ENCODE measurements at regions not wholly inside any gene's neighbourhood (a gene's known extent, or its start where the extent isn't known, plus 50 kb on each side); places are given as distances from the start of the nearest gene placed in this dataset.

GRCh38 chr11:116644941-116645305 is 127.9 kb downstream of the BUD13 start:
- H3K36me3 Mint-ChIP-seq (ENCODE audit: low read depth), result no peaks in the 10 kb centered on the region
- DNase-seq (ENCODE audit: low read depth, low spot score), result no peak
- no peak overlapping the region for H3K27ac Mint-ChIP-seq (ENCODE audit: unreplicated experiment)
- H3K4me1 Mint-ChIP-seq, result peaks cover 10% of the 10 kb centered on the region
- H3K27me3 Mint-ChIP-seq (ENCODE audit: low read depth), result peaks cover 6% of the 10 kb centered on the region
- H3K4me3 Mint-ChIP-seq, result no peak overlapping the region
- H3K9me3 Mint-ChIP-seq, result no peaks in the 10 kb centered on the region
- TF ChIP-seq CTCF (conservative IDR thresholded peaks at IDR 0.05), result no peak

GRCh38 chr11:116644201-116644940 is 128.4 kb downstream of the BUD13 start:
- peaks cover 6% of the 10 kb centered on the region for H3K27me3 Mint-ChIP-seq (ENCODE audit: low read depth)
- no peak for TF ChIP-seq CTCF (conservative IDR thresholded peaks at IDR 0.05)
- no peak for DNase-seq (ENCODE audit: low read depth, low spot score)
- no peak overlapping the region for H3K4me3 Mint-ChIP-seq
- H3K27ac Mint-ChIP-seq (ENCODE audit: unreplicated experiment), result no peak overlapping the region
- no peaks in the 10 kb centered on the region for H3K36me3 Mint-ChIP-seq (ENCODE audit: low read depth)
- no peaks in the 10 kb centered on the region for H3K9me3 Mint-ChIP-seq
- H3K4me1 Mint-ChIP-seq, result peaks cover 10% of the 10 kb centered on the region

GRCh38 chr11:116643521-116643920 is 129.3 kb downstream of the BUD13 start:
- H3K36me3 Mint-ChIP-seq (ENCODE audit: low read depth), result no peaks in the 10 kb centered on the region
- peaks cover 10% of the 10 kb centered on the region for H3K4me1 Mint-ChIP-seq
- H3K27ac Mint-ChIP-seq (ENCODE audit: unreplicated experiment), result no peak overlapping the region
- no peak for DNase-seq (ENCODE audit: low read depth, low spot score)
- TF ChIP-seq CTCF (conservative IDR thresholded peaks at IDR 0.05), result no peak
- peaks cover 6% of the 10 kb centered on the region for H3K27me3 Mint-ChIP-seq (ENCODE audit: low read depth)
- H3K9me3 Mint-ChIP-seq, result no peaks in the 10 kb centered on the region
- no peak overlapping the region for H3K4me3 Mint-ChIP-seq

GRCh38 chr11:116642902-116643301 is 129.9 kb downstream of the BUD13 start:
- Mint-ChIP-seq H3K36me3 (ENCODE audit: low read depth) (no peaks in the 10 kb centered on the region), H3K4me1 (peaks cover 10% of the 10 kb centered on the region), H3K27me3 (ENCODE audit: low read depth) (peaks cover 6% of the 10 kb centered on the region), H3K9me3 (no peaks in the 10 kb centered on the region), H3K4me3 (no peak overlapping the region), H3K27ac (ENCODE audit: unreplicated experiment) (no peak overlapping the region)
- no peak for TF ChIP-seq CTCF (conservative IDR thresholded peaks at IDR 0.05)
- no peak for DNase-seq (ENCODE audit: low read depth, low spot score)

- no peak for DNase-seq (ENCODE audit: low read depth, low spot score)
- H3K27me3 Mint-ChIP-seq (ENCODE audit: low read depth), result peaks cover 6% of the 10 kb centered on the region
- no peaks in the 10 kb centered on the region for H3K9me3 Mint-ChIP-seq
- no peaks in the 10 kb centered on the region for H3K36me3 Mint-ChIP-seq (ENCODE audit: low read depth)
- no peak overlapping the region for H3K27ac Mint-ChIP-seq (ENCODE audit: unreplicated experiment)
- no peak overlapping the region for H3K4me3 Mint-ChIP-seq
- H3K4me1 Mint-ChIP-seq, result peaks cover 10% of the 10 kb centered on the region
- TF ChIP-seq CTCF (conservative IDR thresholded peaks at IDR 0.05), result no peak
These were observed 130.3 kb downstream of the BUD13 start for GRCh38 chr11:116642481-116642880.
